ENCODE measurements at regions not wholly inside any gene's neighbourhood (a gene's known extent, or its start where the extent isn't known, plus 50 kb on each side); places are given as distances from the start of the nearest gene placed in this dataset.

DNA sequence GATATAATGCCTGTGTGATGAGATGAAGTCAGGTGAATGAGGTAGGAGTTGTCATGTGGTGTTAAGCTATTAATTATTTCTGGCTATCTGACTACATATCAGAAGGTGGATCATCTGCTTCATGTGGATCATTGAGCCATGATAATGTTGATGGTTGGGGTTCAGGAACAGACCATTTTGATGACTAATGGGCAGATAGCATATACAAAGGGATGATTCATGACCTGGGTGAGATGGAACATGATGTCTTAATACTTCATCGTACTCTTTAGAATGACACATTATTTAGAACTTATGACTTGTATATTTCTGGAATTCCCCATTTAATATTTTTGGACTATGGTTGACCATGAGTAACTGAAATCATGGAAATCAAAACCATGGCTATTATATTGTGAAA is 155.1 kb downstream of the OR13A1 start (continued):
- TF ChIP-seq SRF (CRISPR knock-in tag; IDR thresholded peaks at IDR 0.05), result no peak

DNA sequence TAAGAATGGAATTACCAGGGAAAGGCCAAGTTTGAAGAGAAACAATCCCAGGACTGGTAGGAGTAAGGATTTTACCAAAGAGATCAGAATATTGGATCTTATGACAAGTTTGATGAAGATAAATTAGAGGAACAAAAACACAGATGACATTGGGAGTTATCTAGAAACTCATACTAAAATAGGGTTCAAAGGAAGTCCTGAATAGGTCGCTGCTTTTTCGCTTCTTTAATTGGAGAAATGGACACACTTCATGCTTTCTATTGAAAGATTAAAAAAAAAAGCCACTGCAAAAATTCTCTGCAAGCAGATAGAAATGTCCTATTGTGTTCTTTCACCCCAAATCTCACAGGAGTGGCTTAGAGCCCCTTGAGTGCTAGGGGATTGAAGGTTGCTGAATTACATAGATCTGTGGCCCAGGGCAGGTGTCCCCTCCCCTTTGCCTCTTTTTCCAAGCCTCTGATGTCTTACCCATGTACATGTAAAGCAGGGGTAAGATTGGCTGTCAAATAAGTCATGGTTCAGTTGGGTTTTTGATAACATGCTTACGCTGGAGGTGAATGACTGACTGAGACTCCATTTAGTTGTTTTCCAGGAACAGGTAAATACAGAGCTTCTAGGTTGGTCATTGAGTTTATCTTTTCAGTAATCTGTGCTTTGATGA is 152.0 kb downstream of the OR13A1 start:
- Histone ChIP-seq H3K4me3 (no peak overlapping the region), H3K9me3 (replicated peaks; ENCODE audit: control insufficient read depth, insufficient read depth, low read depth, low read length) (no peaks in the 10 kb centered on the region), H3K9me1 (ENCODE audit: control insufficient read depth, insufficient read depth, low read length) (no peaks in the 10 kb centered on the region), H2AFZ (ENCODE audit: low read depth, low read length) (peak overlapping the region; percentile 5; the same call in 1 of the 2 replicates), H4K20me1 (replicated peaks; ENCODE audit: control insufficient read depth, insufficient read depth, low read length) (no peaks in the 10 kb centered on the region), H3K36me3 (ENCODE audit: control insufficient read depth, insufficient read depth, low read length) (no peaks in the 10 kb centered on the region), H3K79me2 (ENCODE audit: control insufficient read depth, insufficient read depth, low read length) (no peaks in the 10 kb centered on the region), H3K27me3 (ENCODE audit: control insufficient read depth in 2 of 2, insufficient read depth in 2 of 2, low read length in 2 of 2) (no peaks in the 10 kb centered on the region), H3K27ac (ENCODE audit: extremely low read depth, low read depth, low read length) (no peak overlapping the region), H3K9ac (ENCODE audit: insufficient read depth in 1 of 2, low read depth in 2 of 2, low read length in 2 of 2) (no peak overlapping the region), H3K4me1 (replicated peaks in 1 of 2; ENCODE audit: control insufficient read depth in 2 of 2, insufficient read depth in 2 of 2, low read length in 2 of 2) (no peaks in the 10 kb centered on the region), H3K4me2 (ENCODE audit: insufficient read depth, low read length) (no peak overlapping the region)
- DNase-seq (ENCODE audit: extremely low read depth in 1 of 4, low spot score in 3 of 4) (no peak), ATAC-seq (no peak), FAIRE-seq (no peak)
- in situ Hi-C loops (cut with MboI) (no loop called here), intact Hi-C loops (cut with micrococcal nuclease) (no loop called here)
- 10% methylated on average over 3 of the region's 3 CpGs for WGBS (ENCODE audit: insufficient coverage, low coverage, missing lambda C conversion rate)
- POLR2A ChIA-PET, result no interaction called here
- no TSS peak for BruUV-seq (replicated peaks)
- TF ChIP-seq NCOA2 (IDR thresholded peaks at IDR 0.05; ENCODE audit: partially characterized antibody in 2 of 2), result no peak
- no peak for TF ChIP-seq GTF2F1 (IDR thresholded peaks at IDR 0.05; ENCODE audit: low read depth, low read length)
- TF ChIP-seq ELF2 (CRISPR knock-in tag; IDR thresholded peaks at IDR 0.05), result no peak
- TF ChIP-seq, protein P1, sequence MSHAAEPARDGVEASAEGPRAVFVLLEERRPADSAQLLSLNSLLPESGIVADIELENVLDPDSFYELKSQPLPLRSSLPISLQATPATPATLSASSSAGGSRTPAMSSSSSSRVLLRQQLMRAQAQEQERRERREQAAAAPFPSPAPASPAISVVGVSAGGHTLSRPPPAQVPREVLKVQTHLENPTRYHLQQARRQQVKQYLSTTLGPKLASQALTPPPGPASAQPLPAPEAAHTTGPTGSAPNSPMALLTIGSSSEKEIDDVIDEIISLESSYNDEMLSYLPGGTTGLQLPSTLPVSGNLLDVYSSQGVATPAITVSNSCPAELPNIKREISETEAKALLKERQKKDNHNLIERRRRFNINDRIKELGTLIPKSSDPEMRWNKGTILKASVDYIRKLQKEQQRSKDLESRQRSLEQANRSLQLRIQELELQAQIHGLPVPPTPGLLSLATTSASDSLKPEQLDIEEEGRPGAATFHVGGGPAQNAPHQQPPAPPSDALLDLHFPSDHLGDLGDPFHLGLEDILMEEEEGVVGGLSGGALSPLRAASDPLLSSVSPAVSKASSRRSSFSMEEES (CRISPR knock-in tag; IDR thresholded peaks at IDR 0.05), result no peak
- TF ChIP-seq PCBP2 (IDR thresholded peaks at IDR 0.05; ENCODE audit: low read depth, low read length, poor library complexity, severe bottlenecking), result no peak
- no peak for TF ChIP-seq ZNF668 (CRISPR knock-in tag; IDR thresholded peaks at IDR 0.05)
- TF ChIP-seq, protein P2, sequence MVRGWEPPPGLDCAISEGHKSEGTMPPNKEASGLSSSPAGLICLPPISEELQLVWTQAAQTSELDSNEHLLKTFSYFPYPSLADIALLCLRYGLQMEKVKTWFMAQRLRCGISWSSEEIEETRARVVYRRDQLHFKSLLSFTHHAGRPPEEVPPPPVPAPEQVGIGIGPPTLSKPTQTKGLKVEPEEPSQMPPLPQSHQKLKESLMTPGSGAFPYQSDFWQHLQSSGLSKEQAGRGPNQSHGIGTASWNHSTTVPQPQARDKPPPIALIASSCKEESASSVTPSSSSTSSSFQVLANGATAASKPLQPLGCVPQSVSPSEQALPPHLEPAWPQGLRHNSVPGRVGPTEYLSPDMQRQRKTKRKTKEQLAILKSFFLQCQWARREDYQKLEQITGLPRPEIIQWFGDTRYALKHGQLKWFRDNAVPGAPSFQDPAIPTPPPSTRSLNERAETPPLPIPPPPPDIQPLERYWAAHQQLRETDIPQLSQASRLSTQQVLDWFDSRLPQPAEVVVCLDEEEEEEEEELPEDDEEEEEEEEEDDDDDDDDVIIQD (CRISPR knock-in tag; IDR thresholded peaks at IDR 0.05), result no peak
- TF ChIP-seq TBP (optimal IDR thresholded peaks at IDR 0.05; ENCODE audit: low read depth, low read length), result no peak
- no peak for TF ChIP-seq MXI1 (IDR thresholded peaks at IDR 0.05; ENCODE audit: low read depth, low read length)
- TF ChIP-seq, protein P3, sequence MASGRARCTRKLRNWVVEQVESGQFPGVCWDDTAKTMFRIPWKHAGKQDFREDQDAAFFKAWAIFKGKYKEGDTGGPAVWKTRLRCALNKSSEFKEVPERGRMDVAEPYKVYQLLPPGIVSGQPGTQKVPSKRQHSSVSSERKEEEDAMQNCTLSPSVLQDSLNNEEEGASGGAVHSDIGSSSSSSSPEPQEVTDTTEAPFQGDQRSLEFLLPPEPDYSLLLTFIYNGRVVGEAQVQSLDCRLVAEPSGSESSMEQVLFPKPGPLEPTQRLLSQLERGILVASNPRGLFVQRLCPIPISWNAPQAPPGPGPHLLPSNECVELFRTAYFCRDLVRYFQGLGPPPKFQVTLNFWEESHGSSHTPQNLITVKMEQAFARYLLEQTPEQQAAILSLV (tag; IDR thresholded peaks at IDR 0.05), result no peak
- CTCF ChIA-PET (ENCODE audit: low intra/inter-chr PET ratio), result no interaction called here

Measured in K562 (cell line).